ENCODE measurements at regions not wholly inside any gene's neighbourhood (a gene's known extent, or its start where the extent isn't known, plus 50 kb on each side); places are given as distances from the start of the nearest gene placed in this dataset.
"Not testable (repeated sequence)": the region's sequence is repeated elsewhere in the genome, so short reads cannot be mapped to it uniquely, and the experiment has no call there.

DNA sequence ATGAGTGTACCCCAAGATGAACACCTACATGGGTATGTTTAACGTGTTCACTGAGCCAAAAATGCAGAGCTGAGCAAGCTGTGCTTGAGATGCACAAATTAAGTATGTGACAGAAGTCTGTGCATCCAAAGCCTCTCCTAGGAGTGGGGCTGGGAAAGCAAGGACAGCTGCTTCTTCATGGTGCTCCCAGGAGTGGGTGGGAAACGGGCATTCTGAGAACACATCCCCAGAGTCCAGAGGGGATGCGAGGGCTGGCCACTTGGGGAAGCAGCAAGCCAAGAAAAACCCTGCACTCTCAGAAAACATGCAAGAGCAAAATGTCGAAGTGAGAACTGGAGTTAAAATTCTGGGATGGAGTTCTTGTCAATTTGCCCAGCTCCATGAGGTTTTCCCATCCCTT is 414.3 kb downstream of the BCAT1 start:
- no peak for FAIRE-seq
- no peak for DNase-seq (ENCODE audit: insufficient read length, low spot score)

DNA sequence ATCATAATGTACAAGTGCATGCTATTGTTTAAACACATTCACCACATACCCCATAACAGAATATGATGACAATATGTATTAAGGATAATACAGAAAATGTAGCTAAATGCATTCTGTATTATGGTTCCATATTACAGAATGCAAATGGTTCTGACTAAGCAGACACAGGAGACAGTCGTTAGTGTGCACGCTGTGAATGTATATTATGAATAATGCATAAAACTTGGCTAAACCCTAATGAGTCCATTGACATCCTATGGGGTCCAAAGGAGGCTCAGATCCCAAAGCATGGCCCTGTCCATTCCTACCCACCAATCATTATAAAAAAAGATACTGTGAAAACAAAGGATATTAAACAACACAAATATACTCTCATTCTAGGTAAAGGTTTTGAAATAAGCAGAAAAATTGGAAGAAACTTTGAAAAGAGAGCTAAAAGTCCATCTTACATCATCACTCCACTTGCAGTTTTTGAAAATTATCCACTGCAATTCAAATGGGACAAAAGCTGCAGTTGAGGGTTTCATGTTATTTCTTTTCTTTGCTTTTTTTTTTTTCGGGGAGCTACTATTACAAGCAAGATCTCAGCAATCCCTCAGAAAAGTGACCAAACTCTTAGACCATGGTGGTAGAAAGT is 415.1 kb downstream of the BCAT1 start:
- FAIRE-seq (no peak), DNase-seq (ENCODE audit: insufficient read length, low spot score) (no peak)

DNA sequence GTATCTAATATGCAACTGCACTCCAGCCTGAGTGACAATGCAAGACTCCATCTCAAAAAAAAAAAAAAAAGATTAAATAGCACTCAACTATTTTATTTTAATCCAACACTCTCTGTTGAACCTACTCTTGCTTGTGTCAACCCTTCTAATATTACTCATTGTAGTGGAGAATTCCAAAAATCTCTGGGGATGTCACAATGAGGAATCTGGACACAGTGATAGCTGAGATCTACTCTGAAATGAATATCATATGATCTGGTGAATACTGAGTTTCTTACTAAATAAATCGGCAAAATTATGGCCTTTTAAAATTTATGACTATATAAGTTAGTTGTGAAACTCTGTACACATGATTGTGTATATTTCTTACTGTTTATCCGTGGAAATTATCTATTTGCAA is 418.2 kb downstream of the BCAT1 start:
- no peak for FAIRE-seq
- no peak for DNase-seq (ENCODE audit: insufficient read length, low spot score)

DNA sequence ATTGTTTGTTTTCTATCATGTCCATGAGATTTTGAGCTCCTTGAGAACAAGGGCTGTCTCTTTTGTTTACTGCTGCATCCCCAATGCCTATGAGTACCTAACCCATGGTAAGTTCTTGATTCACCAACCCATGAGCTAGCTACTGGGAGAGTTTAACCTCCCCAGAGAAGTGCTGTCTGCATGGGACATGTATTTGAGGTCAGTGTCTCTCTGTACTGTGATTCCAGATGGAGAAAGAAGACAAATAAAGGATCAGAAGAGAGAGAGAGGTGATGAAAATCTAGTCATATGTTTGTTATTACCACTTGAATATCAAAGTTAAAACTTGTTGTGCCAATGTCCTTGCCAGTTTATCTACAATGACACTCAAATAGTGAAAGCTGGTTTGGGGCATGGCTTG is 421.8 kb downstream of the BCAT1 start:
- FAIRE-seq = no peak
- DNase-seq (ENCODE audit: insufficient read length, low spot score) = no peak

DNA sequence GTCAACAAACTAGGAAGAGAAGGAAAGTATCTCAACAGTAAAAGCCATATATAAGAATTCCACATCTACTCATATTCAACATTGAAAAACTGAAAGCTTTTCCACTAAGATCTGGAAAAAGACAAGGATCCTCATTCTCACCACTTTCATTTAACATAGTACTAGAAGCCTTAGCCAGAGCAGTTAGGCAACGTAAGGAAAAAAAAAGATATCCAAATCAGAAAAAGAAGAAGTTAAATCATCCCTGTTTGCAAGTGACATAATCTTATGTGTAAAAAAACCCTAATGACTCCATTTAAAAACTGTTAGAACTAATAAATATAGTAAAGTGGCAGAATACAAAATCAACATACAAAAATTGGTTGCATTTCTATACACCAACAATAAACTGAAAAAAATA is 426.2 kb downstream of the BCAT1 start:
- FAIRE-seq (no peak), DNase-seq (ENCODE audit: insufficient read length, low spot score) (no peak)

DNA sequence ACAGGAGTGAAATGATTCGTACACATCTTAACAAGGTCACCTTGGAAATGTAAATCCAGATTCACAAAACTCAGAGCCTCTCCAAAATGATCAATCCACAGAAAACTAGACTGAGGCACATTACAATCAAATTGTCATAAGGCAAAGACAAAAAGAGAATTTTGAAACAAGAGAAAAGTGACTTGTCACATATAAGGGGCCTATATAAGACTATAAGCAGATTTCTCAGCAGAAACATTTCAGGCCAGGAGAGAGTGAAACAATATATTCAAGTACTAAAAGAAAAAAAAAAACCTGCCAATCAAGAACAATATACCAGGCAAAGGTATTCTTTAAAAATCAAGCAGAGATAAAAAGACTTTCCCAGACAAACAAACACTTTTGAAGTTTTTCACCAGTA is 429.1 kb downstream of the BCAT1 start:
- DNase-seq (ENCODE audit: insufficient read length, low spot score) = no peak
- FAIRE-seq = no peak

DNA sequence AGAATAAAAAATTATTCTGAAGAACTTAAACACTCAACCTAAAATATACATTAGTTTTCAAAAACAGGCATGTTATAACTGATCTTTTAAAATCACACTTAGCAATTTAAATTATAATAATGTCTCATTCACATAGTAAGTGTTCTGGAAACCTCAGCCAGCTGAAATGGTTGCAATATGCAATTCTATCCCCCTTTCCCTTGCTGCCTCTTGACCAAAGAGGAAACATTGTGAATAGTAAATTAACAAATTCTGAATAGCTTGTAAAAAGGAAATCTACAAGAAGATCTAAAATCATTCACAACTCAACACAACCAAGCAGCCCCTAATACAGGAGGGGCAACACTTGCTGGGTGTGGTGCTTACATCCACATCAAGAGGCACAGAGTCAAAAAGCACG is 431.9 kb downstream of the BCAT1 start:
- DNase-seq (ENCODE audit: insufficient read length, low spot score) = no peak
- no peak for FAIRE-seq

DNA sequence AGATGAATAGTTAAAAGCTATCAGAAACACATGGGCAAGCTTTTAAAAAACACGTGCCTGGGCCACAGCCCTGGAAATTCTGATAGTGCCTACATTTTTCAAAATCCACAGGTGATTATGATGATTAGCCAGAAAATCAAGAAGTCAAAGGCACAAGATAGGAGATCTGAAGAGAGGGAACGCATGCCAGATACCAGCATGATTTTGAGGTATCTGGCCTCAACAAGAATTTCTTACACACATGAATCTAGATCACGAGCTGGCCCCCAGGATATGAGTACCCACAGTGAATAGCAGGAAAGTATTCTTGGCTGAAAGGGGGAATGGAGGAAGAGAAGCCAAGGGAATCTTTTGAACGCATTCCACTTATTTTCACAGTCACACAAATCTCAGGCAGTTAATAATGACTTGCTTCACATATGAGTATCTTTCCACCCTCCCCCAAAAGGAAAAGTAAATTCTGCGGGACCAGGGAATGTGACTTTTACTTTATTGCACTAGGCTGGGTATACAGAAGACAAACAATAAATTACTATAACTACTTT is 438.2 kb downstream of the BCAT1 start:
- DNase-seq (ENCODE audit: insufficient read length, low spot score) (no peak), FAIRE-seq (no peak)

DNA sequence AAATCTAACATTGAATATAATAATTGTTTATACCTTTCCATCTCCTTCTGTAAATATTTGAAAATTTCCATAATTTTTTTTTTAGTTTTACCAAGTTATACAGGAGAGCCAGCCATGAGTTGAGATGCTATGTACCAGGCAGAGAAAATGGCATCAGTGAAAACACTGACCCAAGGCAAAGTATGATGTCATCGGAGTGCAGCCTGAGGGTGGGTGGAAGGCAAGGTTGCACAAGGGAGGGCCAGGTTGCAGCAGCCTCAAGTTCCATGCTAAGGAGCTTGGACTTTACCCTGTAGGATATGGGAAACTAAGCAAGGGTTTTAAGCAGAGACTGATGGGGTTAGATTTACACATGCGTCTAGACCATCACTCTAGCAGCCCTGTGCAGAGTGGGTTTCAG is 441.1 kb downstream of the BCAT1 start:
- no peak for FAIRE-seq
- DNase-seq (ENCODE audit: insufficient read length, low spot score) = no peak

DNA sequence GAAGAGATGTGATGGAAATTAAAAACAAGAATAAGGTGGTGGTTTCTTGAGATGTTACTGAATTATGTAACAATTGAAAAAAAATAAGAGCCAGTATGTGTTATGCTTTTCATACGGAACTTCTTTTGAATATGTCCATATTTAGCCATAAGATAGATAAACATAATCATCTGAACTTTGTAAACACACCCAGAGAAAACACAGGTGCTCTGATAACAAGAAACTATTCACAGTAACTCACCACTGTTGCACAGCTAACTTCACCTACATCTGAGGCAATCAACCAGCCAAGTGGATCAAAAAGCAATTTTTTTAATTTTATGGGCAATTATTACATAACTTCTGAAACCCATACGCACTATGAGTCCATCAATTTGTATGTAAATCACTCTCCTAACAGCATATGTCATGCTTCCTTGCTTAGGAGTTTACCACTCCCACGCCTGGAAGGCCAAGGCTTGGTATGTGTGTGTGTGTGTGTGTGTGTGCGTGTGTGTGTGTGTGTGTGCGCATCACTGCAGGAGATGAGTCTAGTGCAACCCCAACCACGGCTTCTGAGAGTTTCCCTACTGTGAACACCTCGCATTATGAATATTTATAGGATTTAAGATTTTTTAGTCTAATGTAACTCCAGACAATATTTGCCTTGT is 443.4 kb downstream of the BCAT1 start:
- DNase-seq (ENCODE audit: insufficient read length, low spot score) = no peak
- FAIRE-seq = no peak

DNA sequence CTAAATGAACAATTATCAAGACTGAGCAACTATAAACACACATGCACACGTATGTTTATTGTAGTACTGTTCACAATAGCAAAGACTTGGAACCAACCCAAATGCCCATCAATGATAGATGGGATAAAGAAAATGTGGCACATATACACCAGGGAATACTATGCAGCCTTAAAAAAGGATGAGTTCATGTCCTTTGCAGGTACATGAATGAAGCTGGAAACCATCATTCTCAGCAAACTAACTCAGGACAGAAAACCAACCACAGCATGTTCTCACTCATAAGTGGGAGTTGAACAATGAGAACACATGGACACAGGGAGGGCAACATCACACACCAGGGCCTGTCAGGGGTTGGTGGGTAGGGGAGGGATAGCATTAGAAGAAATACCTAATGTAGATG is 445.4 kb downstream of the BCAT1 start:
- FAIRE-seq; DNase-seq (ENCODE audit: insufficient read length, low spot score): not testable (repeated sequence)

DNA sequence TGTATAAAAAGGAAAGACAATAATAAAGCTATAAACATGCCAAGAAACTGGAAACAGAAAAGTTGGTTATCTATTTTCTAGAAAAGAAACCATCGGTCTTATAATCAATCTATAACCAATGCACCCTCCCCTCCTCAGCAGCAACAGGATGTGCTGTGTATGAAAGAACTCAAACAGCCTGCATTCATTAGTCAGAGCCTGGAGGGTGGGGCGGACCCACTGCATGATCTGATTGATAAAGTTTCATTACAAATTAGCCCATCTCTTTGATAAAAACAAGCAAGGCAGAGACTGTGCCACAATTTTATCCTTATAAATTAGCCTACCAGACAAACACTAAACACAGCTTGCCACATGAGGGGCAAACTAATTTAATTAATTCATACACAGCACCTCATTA is 448.1 kb downstream of the BCAT1 start:
- no peak for DNase-seq (ENCODE audit: insufficient read length, low spot score)
- no peak for FAIRE-seq

DNA sequence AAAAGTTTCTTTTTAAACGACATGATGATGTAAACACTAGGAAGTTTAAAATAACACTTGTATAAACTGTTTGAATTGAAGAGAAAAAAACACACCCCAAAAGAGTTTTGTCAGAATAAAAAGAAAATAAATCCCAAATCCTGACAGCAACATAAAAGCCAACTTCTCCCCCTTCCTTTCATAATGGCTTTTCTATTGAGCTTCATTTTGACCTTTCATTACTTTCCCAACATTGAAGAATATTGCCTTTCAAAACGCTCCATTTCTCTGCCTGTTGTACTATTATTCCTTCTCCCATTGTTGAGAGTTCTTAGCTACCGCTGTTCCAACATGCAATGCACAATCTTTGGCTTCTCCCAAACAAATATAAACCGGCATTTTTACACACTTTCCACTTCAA is 448.5 kb downstream of the BCAT1 start:
- DNase-seq (ENCODE audit: insufficient read length, low spot score) = no peak
- FAIRE-seq = no peak

DNA sequence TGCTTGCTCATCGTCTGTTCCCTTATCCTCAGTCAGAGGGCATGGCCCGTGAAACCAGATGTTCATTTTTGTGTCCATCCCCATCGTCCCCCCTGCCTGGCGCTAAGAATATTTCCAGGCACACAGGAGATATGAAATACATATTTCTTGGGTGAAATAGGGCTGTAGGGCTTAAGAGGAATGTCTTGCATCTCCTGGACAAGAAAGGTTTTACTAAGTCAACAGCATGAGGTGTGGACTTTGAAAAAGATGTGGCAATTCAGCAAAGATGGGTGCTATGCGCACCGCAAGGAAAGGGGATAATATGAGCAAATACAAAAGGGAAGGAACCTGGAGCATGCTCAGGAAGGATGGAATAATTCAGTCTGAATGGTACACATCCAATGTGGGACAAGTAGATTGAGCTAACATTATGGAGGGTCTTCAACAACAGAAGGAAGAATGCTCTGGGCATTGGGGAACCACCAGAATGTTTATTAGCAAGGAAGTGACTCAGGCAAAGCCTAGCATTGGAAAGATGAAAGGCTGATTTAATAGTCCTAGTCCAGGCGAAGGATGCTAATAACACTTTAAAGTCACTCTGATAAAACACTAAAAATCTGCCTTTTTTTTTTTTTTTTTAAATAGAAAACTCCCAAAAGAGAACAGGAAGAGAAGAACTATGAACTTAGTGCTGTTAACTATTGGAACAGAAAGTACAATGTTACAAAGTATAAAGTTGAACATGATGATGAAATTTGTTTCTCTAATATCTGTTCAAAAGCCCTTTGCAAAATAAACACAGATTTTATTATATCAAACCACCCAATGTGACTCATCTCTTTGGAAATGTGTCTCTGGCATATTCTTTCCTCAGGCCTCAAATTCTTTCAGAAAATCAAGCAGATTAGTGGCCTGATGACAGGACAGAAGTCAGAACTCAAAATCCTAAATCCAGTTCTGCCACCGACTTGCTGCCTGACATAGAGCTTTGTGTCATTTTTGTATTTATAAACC is 449.5 kb downstream of the BCAT1 start:
- DNase-seq (ENCODE audit: insufficient read length, low spot score) (no peak), FAIRE-seq (peak; percentile 54)

DNA sequence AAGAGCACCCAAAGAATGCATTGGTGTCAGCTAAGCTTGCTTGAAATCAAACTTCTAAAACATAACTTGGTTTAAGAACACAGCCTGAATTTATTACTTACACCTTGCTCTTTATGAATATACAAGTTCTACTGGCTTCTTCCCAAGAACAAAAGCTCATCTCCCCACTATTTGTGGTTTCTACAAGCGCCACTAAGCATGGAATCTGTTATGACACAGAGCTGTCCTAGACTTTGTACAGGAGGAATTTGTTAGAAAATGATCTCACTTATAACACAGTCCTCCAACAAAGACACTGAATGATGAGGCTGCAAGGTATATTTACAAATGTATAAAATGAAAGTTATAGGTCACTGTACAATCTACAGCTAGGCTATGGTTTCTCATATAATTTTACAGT is 452.1 kb downstream of the BCAT1 start:
- no peak for DNase-seq (ENCODE audit: insufficient read length, low spot score)
- no peak for FAIRE-seq

DNA sequence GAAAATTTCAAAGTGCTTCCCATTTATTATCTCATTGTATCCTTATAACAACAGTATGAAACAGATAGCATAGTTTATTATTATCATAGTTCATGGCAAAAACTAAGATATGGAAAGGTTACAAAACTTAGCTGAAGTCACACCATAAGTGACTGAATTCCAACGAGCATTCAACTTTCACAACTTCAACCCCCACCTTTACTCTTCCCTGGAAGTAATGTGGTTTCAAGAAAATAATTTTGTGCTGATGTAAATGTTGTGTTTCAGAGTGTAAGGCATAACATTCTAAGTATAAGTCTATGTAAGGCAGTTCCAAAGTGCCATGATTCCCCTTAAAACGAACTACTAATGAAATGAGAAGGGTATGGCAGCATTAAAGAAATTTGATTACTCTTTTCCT is 454.5 kb downstream of the BCAT1 start:
- FAIRE-seq = no peak

DNA sequence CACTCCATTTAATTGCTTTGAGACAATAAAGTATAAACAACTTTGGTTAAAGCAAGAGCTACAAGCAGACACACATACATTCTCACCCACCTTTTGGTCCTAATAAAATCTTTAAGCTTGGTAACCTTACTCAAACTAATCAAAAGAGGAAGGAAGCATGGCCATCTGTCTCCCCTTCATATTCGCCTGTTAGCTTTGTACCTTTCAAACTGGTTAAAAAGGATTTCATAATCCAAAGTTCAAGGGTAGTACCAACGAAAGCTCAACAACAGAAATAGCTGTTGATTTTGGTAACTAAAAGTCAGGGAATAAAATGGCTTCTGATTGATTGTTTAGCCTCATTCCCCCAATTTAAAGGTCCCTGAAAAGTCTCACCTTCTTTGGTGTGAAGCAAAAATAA is 456.9 kb downstream of the BCAT1 start:
- FAIRE-seq (no peak), DNase-seq (ENCODE audit: insufficient read length, low spot score) (no peak)

More for the DNA sequence above, 454.5 kb downstream of the BCAT1 start:
- no peak for DNase-seq (ENCODE audit: insufficient read length, low spot score)

DNA sequence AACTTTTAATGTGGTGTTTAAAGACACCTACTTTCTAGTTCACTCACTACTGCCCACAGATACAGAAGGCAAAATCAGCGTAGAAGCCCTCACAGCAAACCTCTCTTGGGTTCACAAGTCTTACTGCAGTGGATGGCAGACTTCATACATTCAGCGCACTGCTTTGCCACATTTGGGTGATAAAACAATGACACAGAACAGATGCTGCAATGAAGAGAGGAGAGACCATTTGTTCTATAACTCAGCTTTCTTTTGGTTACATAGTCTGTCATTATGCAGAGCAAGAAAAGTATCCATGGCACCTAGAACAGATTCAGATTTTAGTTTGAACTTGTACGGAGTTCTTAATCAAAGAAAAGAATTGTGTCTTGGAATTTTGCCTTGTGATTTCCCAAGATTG is 459.0 kb downstream of the BCAT1 start:
- DNase-seq (ENCODE audit: insufficient read length, low spot score) (no peak), FAIRE-seq (no peak)

DNA sequence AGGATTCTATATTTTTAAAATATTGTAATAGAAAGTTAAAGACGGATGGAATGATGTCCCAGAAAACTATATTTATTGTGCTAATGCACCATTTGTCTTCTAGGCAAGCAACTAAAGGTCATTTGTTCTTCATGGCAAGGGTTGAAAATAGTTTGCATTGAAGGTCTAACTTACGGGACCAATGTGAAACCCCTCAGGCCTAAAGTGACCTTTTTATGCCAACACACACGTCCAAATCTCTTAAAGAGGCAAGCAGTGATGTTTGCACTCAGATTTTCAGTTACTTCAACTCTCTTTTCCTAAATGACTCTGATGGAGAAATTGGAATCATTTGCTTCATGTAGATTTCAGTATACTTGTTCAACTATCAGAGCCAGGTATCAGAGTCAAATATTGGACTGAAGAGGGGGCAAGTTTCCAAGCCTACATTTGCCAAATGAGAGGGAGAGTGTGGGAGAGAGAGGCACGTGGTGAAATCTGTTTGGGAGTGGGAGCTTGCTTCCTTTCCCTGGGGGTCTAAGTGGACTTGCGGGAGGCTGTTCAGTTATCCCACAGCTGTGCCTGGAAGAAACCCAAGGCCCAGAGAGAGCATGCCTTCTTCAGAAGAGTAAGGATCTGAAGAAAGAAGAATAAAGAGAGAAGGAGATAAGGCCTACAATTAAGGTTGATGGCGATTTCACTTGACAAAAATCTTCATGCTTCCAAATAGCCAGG is 459.8 kb downstream of the BCAT1 start:
- DNase-seq (ENCODE audit: insufficient read length, low spot score) (no peak), FAIRE-seq (no peak)

DNA sequence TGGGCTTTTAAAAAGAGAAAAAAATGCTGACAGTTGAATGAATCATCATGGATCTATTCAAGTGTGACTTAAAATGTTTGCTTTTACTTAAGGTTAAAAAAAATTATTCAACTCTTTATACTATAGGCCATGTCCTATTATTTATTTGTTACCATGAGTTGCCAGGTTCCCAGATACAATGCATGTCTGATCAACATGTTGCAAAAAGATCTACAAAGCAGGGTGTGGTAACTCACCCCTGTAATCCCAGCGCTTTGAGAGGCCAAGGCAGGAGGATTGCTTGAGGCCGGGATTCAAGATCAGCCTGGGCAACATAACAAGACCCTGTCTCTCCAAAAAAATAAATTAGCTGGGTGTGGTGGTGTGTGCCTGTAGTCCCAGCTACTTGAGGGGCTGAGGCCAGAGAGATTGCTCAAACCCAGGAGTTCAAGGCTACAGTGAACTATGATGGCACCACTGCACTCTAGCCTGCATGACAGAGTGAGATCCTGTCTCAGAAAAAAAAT is 460.8 kb downstream of the BCAT1 start:
- DNase-seq (ENCODE audit: insufficient read length, low spot score) (no peak), FAIRE-seq (no peak)

DNA sequence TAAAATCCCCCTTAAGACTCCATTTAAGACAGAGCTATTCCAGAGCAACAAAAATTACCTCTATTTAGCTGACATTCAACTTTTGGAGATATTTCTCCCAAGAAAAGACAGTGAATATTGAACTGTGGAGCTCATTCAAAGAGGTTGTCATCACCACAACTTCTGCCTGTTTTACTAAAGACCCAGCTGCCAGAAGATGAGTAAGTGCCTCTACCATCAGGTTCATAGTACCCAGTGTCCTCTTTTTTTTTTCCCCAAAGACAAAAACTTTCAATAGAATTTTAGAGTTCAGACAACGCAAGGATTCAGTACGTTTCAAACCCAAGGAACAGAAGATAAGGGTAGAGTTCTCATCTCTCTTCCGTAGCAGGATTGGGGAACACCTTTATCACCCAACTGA is 461.3 kb downstream of the BCAT1 start:
- FAIRE-seq (no peak), DNase-seq (ENCODE audit: insufficient read length, low spot score) (no peak)

All from HTR-8/SVneo (cell line).